ENCODE measurements at regions not wholly inside any gene's neighbourhood (a gene's known extent, or its start where the extent isn't known, plus 50 kb on each side); places are given as distances from the start of the nearest gene placed in this dataset.
"Not testable (repeated sequence)": the region's sequence is repeated elsewhere in the genome, so short reads cannot be mapped to it uniquely, and the experiment has no call there.

- H3K4me3 ChIP-seq (ENCODE audit: low read length), result no peak overlapping the region
- H3K9ac ChIP-seq (ENCODE audit: low read length), result no peak overlapping the region
- H3K27ac ChIP-seq (ENCODE audit: low read depth, low read length), result no peak overlapping the region
- H3K4me1 ChIP-seq (ENCODE audit: control insufficient read depth, insufficient read depth, low read length), result no peaks in the 10 kb centered on the region
- no peaks in the 10 kb centered on the region for H3K36me3 ChIP-seq (ENCODE audit: control insufficient read depth, insufficient read depth, low read length)
- no peaks in the 10 kb centered on the region for H3K27me3 ChIP-seq (ENCODE audit: control insufficient read depth, insufficient read depth, low read length)
Observed at GRCh38 chr9:38181866-38182265, 112.8 kb upstream of the SHB start.

- Histone ChIP-seq H3K4me3 (ENCODE audit: low read length) (no peak overlapping the region), H3K4me1 (ENCODE audit: control insufficient read depth, insufficient read depth, low read length) (no peaks in the 10 kb centered on the region), H3K27me3 (ENCODE audit: control insufficient read depth, insufficient read depth, low read length) (no peaks in the 10 kb centered on the region), H3K36me3 (ENCODE audit: control insufficient read depth, insufficient read depth, low read length) (no peaks in the 10 kb centered on the region), H3K27ac (ENCODE audit: low read depth, low read length) (no peak overlapping the region), H3K9ac (ENCODE audit: low read length) (no peak overlapping the region)
Observed at GRCh38 chr9:38181232-38181631, 112.2 kb upstream of the SHB start.

DNA sequence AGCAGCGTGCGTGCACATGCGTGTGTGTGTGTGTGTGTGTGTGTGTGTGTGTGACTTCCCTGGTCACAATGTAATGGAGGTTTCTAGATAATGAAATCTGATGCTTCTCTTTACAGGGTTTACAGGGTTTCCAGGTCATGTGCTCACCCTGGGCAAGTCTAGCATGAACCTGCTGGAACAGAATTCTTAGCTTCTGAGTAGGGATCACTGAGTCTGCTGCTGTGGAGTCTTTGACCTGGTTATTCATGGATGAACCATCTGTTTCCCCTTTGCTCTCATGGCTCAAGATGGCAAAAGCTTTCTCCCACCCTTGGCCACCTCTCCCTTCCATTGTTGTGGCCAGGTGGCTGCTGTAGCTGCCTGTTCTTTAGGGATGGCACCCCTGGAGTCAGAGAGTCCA, 111.6 kb upstream of the SHB start:
- Histone ChIP-seq H3K36me3 (ENCODE audit: control insufficient read depth, insufficient read depth, low read length) (no peaks in the 10 kb centered on the region), H3K27ac (ENCODE audit: low read depth, low read length) (no peak overlapping the region), H3K4me1 (ENCODE audit: control insufficient read depth, insufficient read depth, low read length) (no peaks in the 10 kb centered on the region), H3K4me3 (ENCODE audit: low read length) (no peak overlapping the region), H3K9ac (ENCODE audit: low read length) (no peak overlapping the region), H3K27me3 (ENCODE audit: control insufficient read depth, insufficient read depth, low read length) (no peaks in the 10 kb centered on the region)

DNA sequence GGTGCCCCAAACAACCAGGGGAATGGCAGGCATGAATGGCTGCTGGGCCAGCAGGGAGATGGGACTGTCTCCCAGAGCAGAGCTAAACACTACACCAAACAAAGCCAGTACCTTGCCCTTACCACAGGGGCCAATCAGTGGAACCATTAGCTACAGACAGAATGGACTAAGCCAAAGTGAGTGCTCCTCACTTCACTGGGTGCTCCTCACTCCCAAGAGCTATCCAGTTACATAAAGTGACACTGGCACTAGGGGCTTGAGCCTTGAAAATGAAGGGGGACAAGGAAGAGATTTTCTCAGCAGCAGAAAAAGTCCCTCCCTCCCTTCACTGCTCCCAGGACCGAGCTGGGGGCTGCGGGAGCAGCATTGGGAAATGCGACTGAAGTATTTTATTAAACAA, 110.9 kb upstream of the SHB start:
- Histone ChIP-seq H3K36me3 (ENCODE audit: control insufficient read depth, insufficient read depth, low read length) (no peaks in the 10 kb centered on the region), H3K9ac (ENCODE audit: low read length) (no peak overlapping the region), H3K27me3 (ENCODE audit: control insufficient read depth, insufficient read depth, low read length) (no peaks in the 10 kb centered on the region), H3K4me3 (ENCODE audit: low read length) (no peak overlapping the region), H3K4me1 (ENCODE audit: control insufficient read depth, insufficient read depth, low read length) (no peaks in the 10 kb centered on the region), H3K27ac (ENCODE audit: low read depth, low read length) (no peak overlapping the region)

GRCh38 chr9:38178237-38178636, 109.2 kb upstream of the SHB start:
- no peaks in the 10 kb centered on the region for H3K36me3 ChIP-seq (ENCODE audit: control insufficient read depth, insufficient read depth, low read length)
- H3K27ac ChIP-seq (ENCODE audit: low read depth, low read length), result no peak overlapping the region
- no peaks in the 10 kb centered on the region for H3K27me3 ChIP-seq (ENCODE audit: control insufficient read depth, insufficient read depth, low read length)
- no peak overlapping the region for H3K9ac ChIP-seq (ENCODE audit: low read length)
- H3K4me3 ChIP-seq (ENCODE audit: low read length), result no peak overlapping the region
- no peaks in the 10 kb centered on the region for H3K4me1 ChIP-seq (ENCODE audit: control insufficient read depth, insufficient read depth, low read length)

- no peaks in the 10 kb centered on the region for H3K4me1 ChIP-seq (ENCODE audit: control insufficient read depth, insufficient read depth, low read length)
- no peak overlapping the region for H3K9ac ChIP-seq (ENCODE audit: low read length)
- H3K4me3 ChIP-seq (ENCODE audit: low read length), result no peak overlapping the region
- H3K36me3 ChIP-seq (ENCODE audit: control insufficient read depth, insufficient read depth, low read length), result no peaks in the 10 kb centered on the region
- no peak overlapping the region for H3K27ac ChIP-seq (ENCODE audit: low read depth, low read length)
- no peaks in the 10 kb centered on the region for H3K27me3 ChIP-seq (ENCODE audit: control insufficient read depth, insufficient read depth, low read length)
Observed at GRCh38 chr9:38177680-38178079, 108.7 kb upstream of the SHB start.

GRCh38 chr9:38176251-38176650, 107.2 kb upstream of the SHB start:
- Histone ChIP-seq H3K4me1 (ENCODE audit: control insufficient read depth, insufficient read depth, low read length) (no peaks in the 10 kb centered on the region), H3K36me3 (ENCODE audit: control insufficient read depth, insufficient read depth, low read length) (no peaks in the 10 kb centered on the region), H3K9ac (ENCODE audit: low read length) (no peak overlapping the region), H3K27me3 (ENCODE audit: control insufficient read depth, insufficient read depth, low read length) (no peaks in the 10 kb centered on the region), H3K27ac (ENCODE audit: low read depth, low read length) (no peak overlapping the region), H3K4me3 (ENCODE audit: low read length) (no peak overlapping the region)

DNA sequence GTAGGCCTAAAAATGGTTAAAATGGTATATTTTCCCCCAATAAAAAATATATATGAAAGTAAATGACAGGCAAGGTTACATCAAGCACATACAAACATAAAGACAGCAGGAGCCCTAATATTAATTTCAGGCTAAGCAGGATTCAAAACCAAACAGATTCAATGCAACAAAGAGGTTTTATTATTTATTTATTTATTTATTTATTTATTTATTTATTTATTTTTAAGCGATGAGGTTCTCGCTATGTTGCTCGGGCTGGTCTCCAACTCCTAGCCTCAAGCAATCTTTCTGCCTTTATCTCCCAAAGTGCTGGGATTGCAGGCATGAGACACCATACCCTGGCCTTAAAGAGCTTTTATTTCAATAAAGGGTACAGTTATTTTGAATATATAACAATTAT, 106.4 kb upstream of the SHB start:
- Histone ChIP-seq H3K27me3 (ENCODE audit: control insufficient read depth, insufficient read depth, low read length) (no peaks in the 10 kb centered on the region), H3K4me3 (ENCODE audit: low read length) (no peak overlapping the region), H3K36me3 (ENCODE audit: control insufficient read depth, insufficient read depth, low read length) (no peaks in the 10 kb centered on the region), H3K4me1 (ENCODE audit: control insufficient read depth, insufficient read depth, low read length) (no peaks in the 10 kb centered on the region), H3K9ac (ENCODE audit: low read length) (no peak overlapping the region), H3K27ac (ENCODE audit: low read depth, low read length) (no peak overlapping the region)

- no peak overlapping the region for H3K4me3 ChIP-seq (ENCODE audit: low read length)
- no peaks in the 10 kb centered on the region for H3K27me3 ChIP-seq (ENCODE audit: control insufficient read depth, insufficient read depth, low read length)
- H3K4me1 ChIP-seq (ENCODE audit: control insufficient read depth, insufficient read depth, low read length), result no peaks in the 10 kb centered on the region
- H3K36me3 ChIP-seq (ENCODE audit: control insufficient read depth, insufficient read depth, low read length), result no peaks in the 10 kb centered on the region
- H3K9ac ChIP-seq (ENCODE audit: low read length), result no peak overlapping the region
- H3K27ac ChIP-seq (ENCODE audit: low read depth, low read length), result no peak overlapping the region
Observed at GRCh38 chr9:38172586-38172985, 103.6 kb upstream of the SHB start.

GRCh38 chr9:38171926-38172325, 102.9 kb upstream of the SHB start:
- H3K4me1 ChIP-seq (ENCODE audit: control insufficient read depth, insufficient read depth, low read length), result no peaks in the 10 kb centered on the region
- no peak overlapping the region for H3K9ac ChIP-seq (ENCODE audit: low read length)
- no peak overlapping the region for H3K4me3 ChIP-seq (ENCODE audit: low read length)
- no peak overlapping the region for H3K27ac ChIP-seq (ENCODE audit: low read depth, low read length)
- no peaks in the 10 kb centered on the region for H3K36me3 ChIP-seq (ENCODE audit: control insufficient read depth, insufficient read depth, low read length)
- no peaks in the 10 kb centered on the region for H3K27me3 ChIP-seq (ENCODE audit: control insufficient read depth, insufficient read depth, low read length)

- no peaks in the 10 kb centered on the region for H3K36me3 ChIP-seq (ENCODE audit: control insufficient read depth, insufficient read depth, low read length)
- H3K27ac ChIP-seq (ENCODE audit: low read depth, low read length), result no peak overlapping the region
- H3K4me1 ChIP-seq (ENCODE audit: control insufficient read depth, insufficient read depth, low read length), result no peaks in the 10 kb centered on the region
- H3K9ac ChIP-seq (ENCODE audit: low read length), result no peak overlapping the region
- no peak overlapping the region for H3K4me3 ChIP-seq (ENCODE audit: low read length)
- H3K27me3 ChIP-seq (ENCODE audit: control insufficient read depth, insufficient read depth, low read length), result no peaks in the 10 kb centered on the region
Observed at GRCh38 chr9:38171538-38171884, 102.5 kb upstream of the SHB start.

- H3K27me3 ChIP-seq (ENCODE audit: control insufficient read depth, insufficient read depth, low read length); H3K4me1 ChIP-seq (ENCODE audit: control insufficient read depth, insufficient read depth, low read length); H3K4me3 ChIP-seq (ENCODE audit: low read length); H3K27ac ChIP-seq (ENCODE audit: low read depth, low read length); H3K36me3 ChIP-seq (ENCODE audit: control insufficient read depth, insufficient read depth, low read length); H3K9ac ChIP-seq (ENCODE audit: low read length): not testable (repeated sequence)
Observed at GRCh38 chr9:38170763-38171537, 101.9 kb upstream of the SHB start.

DNA sequence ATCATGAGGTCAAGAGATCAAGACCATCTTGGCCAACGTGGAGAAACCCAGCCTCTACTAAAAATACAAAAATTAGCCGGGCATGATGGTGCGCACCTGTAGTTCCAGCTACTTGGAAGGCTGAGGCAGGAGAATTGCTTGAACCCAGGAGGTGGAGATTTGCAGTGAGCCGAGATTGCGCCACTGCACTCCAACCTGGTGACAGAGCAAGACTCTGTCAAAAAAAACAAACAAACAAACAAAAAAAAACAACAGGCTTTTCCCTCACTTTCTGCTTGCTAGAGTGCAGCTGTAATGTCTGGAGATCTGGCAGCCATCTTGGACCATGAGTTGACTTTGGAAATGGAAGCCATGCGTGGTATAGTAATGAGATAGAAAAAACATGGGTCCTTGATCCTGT, 101.1 kb upstream of the SHB start:
- H3K36me3 ChIP-seq (ENCODE audit: control insufficient read depth, insufficient read depth, low read length); H3K27ac ChIP-seq (ENCODE audit: low read depth, low read length); H3K9ac ChIP-seq (ENCODE audit: low read length); H3K4me3 ChIP-seq (ENCODE audit: low read length); H3K27me3 ChIP-seq (ENCODE audit: control insufficient read depth, insufficient read depth, low read length); H3K4me1 ChIP-seq (ENCODE audit: control insufficient read depth, insufficient read depth, low read length): not testable (repeated sequence)
